ENCODE measurements at regions not wholly inside any gene's neighbourhood (a gene's known extent, or its start where the extent isn't known, plus 50 kb on each side); places are given as distances from the start of the nearest gene placed in this dataset.

DNA sequence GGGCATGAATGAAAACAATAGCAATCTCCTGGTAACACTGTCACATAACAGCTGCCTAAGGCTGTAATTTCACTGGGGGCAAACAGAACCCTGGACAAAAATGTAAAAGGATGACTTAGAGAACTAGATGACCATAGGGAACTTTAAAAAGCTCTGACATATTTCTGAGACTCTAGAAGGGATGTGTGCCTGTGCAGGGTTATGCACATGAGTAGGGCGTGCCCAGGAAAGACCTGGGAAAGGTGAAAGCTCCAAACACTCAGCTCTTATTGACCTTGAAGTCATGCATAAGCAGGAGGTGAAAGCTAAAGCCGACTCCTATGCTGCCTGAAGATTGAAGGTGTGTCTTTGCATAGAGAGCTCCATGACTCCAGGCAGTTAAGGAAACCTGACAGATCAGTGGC is 118.4 kb upstream of the BTBD3 start:
- Histone ChIP-seq H3K4me2 (ENCODE audit: insufficient read depth in 1 of 2, low read depth in 2 of 2, low read length in 2 of 2) (no peak overlapping the region), H2BK15ac (ENCODE audit: low read length) (no peak overlapping the region), H3K9ac (replicated peaks in 1 of 4; ENCODE audit: extremely low read depth in 1 of 4, low read depth in 3 of 4, low read length in 3 of 4) (no peak overlapping the region), H4K91ac (replicated peaks; ENCODE audit: insufficient read length, low read length) (no peak overlapping the region), H3K23me2 (ENCODE audit: low read depth, low read length) (no peaks in the 10 kb centered on the region; the same call in 1 of the 2 replicates), H3K56ac (replicated peaks; ENCODE audit: insufficient read length, low read depth, low read length) (no peak overlapping the region), H3K18ac (ENCODE audit: extremely low read depth, low read length) (no peak overlapping the region), H4K8ac (ENCODE audit: extremely low read depth, insufficient read depth, low read length) (no peak overlapping the region), H3K4me1 (replicated peaks in 1 of 4; ENCODE audit: control insufficient read depth in 3 of 4, insufficient read depth in 4 of 4, low read length in 3 of 4) (peaks cover 0 to 3% (median 0%) of the 10 kb centered on the region in 4 experiments; a peak in 1 of 7 replicates), H3K79me1 (ENCODE audit: low read depth, low read length) (no peaks in the 10 kb centered on the region), H2AK5ac (ENCODE audit: low read depth, low read length) (no peak overlapping the region), H3K4me3 (ENCODE audit: extremely low read depth in 1 of 4, insufficient read depth in 2 of 4, low read depth in 3 of 4, low read length in 4 of 4) (no peak overlapping the region), H4K20me1 (replicated peaks in 1 of 2; ENCODE audit: control insufficient read depth in 1 of 2, insufficient read depth in 2 of 2, low read length in 2 of 2) (no peaks in the 10 kb centered on the region), H3K23ac (ENCODE audit: insufficient read length) (no peak overlapping the region), H2BK120ac (replicated peaks; ENCODE audit: low read depth, low read length) (no peak overlapping the region), H2AFZ (ENCODE audit: low read length) (no peak overlapping the region), H4K5ac (ENCODE audit: insufficient read length, low read depth, low read length) (no peak overlapping the region), H3K36me3 (ENCODE audit: control insufficient read depth in 2 of 4, insufficient read depth in 4 of 4, low read length in 3 of 4) (no peaks in the 10 kb centered on the region), H3K14ac (ENCODE audit: insufficient read length) (no peak overlapping the region), H2BK5ac (ENCODE audit: low read depth, low read length) (no peak overlapping the region), H3K4ac (replicated peaks; ENCODE audit: insufficient read length, low read depth, low read length) (no peak overlapping the region), H3K9me3 (ENCODE audit: insufficient read depth in 2 of 2, low read depth in 1 of 2, low read length in 1 of 2) (no peaks in the 10 kb centered on the region), H3K27me3 (replicated peaks in 1 of 4; ENCODE audit: control insufficient read depth in 3 of 4, extremely low read depth in 1 of 4, insufficient read depth in 3 of 4, low read length in 3 of 4) (no peaks in the 10 kb centered on the region), H2BK20ac (ENCODE audit: low read length) (no peak overlapping the region), H3K79me2 (ENCODE audit: control insufficient read depth in 1 of 2, insufficient read depth in 2 of 2, low read length in 2 of 2) (no peaks in the 10 kb centered on the region), H2BK12ac (ENCODE audit: low read depth, low read length) (no peak overlapping the region), H3K27ac (ENCODE audit: low read depth, low read length) (no peak overlapping the region)
- ChIA-PET POLR2A (ENCODE audit: partially characterized antibody) (no interaction called here), CTCF (ENCODE audit: partially characterized antibody) (interaction anchor here (1.0 to 2.0 kb wide), 7 partner anchors 8 to 123 kb away, joined by 3 to 6 read pairs (median 4); no protein-coding TSS in a partner anchor)
- DNase-seq (ENCODE audit: low read depth in 1 of 2, low spot score in 2 of 2): no peak
- TF ChIP-seq, protein P1, sequence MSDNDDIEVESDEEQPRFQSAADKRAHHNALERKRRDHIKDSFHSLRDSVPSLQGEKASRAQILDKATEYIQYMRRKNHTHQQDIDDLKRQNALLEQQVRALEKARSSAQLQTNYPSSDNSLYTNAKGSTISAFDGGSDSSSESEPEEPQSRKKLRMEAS (IDR thresholded peaks at IDR 0.05): no peak
- TF ChIP-seq HDAC2 (IDR thresholded peaks at IDR 0.05; ENCODE audit: borderline replicate concordance in 1 of 2, low read depth in 2 of 2, low read length in 2 of 2) (no peak), CBX5 (IDR thresholded peaks at IDR 0.05; ENCODE audit: low read depth, low read length) (no peak)
- WGBS, 2 experiments (ENCODE audit: extremely low coverage in 1 of 2, insufficient coverage in 1 of 2, insufficient read length in 1 of 2, insufficient replicate concordance in 2 of 2, low coverage in 1 of 2, low lambda C conversion rate in 2 of 2, missing lambda C conversion rate in 1 of 2): 69% methylated on average over 2 of the region's 2 CpGs; no CpG with 5 or more reads in 1 of the 2 experiments
- no peak for FAIRE-seq

Data from H1 (cell line).